Right lobe of liver (tissue), 6 donors: ENCODE measurements at regions not wholly inside any gene's neighbourhood (a gene's known extent, or its start where the extent isn't known, plus 50 kb on each side); places are given as distances from the start of the nearest gene placed in this dataset.

ENCODE experiments used
- ATAC-seq, 4 donors: fragments of 200-7000 bp; cut with Tn5 transposase; one replicate each; pipeline ENCODE4 v1.9.1; 2020; ENCODE audit warnings: mild to moderate bottlenecking in 4 of 4, moderate library complexity in 4 of 4
- DNase-seq, 3 donors: peaks; one replicate each; pipeline ENCODE4 v3.0.0-alpha.2; 2020
- H3K27ac ChIP-seq, 3 donors: fragments of 200-600 bp; one replicate each; pipeline ENCODE4 v1.8.0; 2022
- H3K27me3 ChIP-seq, 2 donors: fragments of 200-600 bp; one replicate each; pipeline ENCODE4 v1.8.0; 2022
- H3K36me3 ChIP-seq, 4 donors: fragments of 200-600 bp; sonication (generic) in 1 of 4; one replicate each; pipeline versions ENCODE4 v1.5.1 to v1.8.0; 2017 to 2022; ENCODE audit warnings: control low read depth in 1 of 4
- H3K4me1 ChIP-seq, 4 donors: fragments of 200-600 bp; sonication (generic) in 1 of 4; one replicate each; pipeline versions ENCODE4 v1.5.1 to v1.8.0; 2017 to 2022; ENCODE audit warnings: control low read depth in 1 of 4
- H3K4me3 ChIP-seq, 3 donors: fragments of 200-600 bp; one replicate each; pipeline ENCODE4 v1.8.0; 2022
- H3K9me3 ChIP-seq, 4 donors: fragments of 200-600 bp; sonication (generic) in 1 of 4; one replicate each; pipeline versions ENCODE4 v1.5.1 to v1.8.0; 2017 to 2022; ENCODE audit warnings: control low read depth in 1 of 4
- POLR2A ChIP-seq: fragments of 450-650 bp; IDR thresholded peaks from one replicate; pipeline ENCODE4 v1.6.1; 2017; ENCODE audit warnings: antibody characterized with exemption, mild to moderate bottlenecking
- WGBS: methylation state at CpG from one replicate; pipeline ENCODE4 v1.1.6; 2018; ENCODE audit warnings: low coverage, low lambda C conversion rate; ENCODE audit not compliant: insufficient coverage; ENCODE audit errors: missing lambda C conversion rate; 5-methylcytosine and 5-hydroxymethylcytosine counted together
- intact Hi-C, 2 donors: fragments of 100-400 bp; cut with DNase I; formaldehyde crosslinking; loops; one replicate each; pipeline versions ENCODE4 v1.11.2 to v1.14.1; 2022
- TF ChIP-seq, protein P1 (sequence below), 4 donors: fragments of 200-600 bp in 3 of 4; fragments of 450-650 bp in 1 of 4; IDR thresholded peaks; one replicate each; pipeline versions ENCODE4 v1.5.1 to v1.8.0; 2016 to 2022; ENCODE audit warnings: antibody characterized with exemption in 4 of 4, mild to moderate bottlenecking in 2 of 4
- donor health status: DM: no; HTN: yes; CAD: no.
- donor health status: DM: no; HTN: no; CAD: no.
- donor health status: DM: no; HTN: no; CAD: no.
- donor health status: DM: no; HTN: yes; CAD: no.
- donor health status: DM: no; HTN: yes; CAD: no.

DNA sequence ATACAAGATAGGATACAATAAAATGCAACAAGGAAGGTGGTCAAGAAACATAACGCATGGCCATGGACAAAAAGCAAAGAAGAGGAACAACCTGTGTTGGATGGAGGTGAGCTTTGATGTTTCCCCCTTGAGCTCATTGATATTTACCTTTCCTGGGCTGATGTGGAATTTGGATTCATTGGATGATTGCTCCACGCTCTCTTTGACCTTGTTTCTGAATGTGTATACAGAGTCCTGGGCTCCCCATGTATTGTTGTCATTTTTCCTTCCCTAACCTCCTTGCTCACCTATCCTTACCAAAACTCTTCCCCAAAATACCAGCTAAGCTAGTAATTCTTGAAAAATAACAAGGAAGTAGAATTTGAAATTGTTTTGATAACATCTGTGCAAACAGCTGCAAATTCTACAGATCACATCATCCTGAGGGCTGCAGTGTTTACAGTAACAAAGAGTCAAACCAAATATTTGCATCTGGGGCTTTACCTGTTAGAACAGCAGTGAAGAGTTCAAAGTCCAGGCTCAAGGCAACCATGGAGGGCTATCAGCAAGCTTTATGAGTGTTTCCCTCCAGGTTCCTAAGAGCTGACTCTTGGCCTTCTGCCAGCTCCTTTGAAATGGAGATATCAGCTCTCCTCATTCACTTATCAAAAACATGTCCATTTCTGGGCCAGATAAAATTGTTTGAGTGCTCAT is 214.3 kb upstream of the MARCKS start:
- Histone ChIP-seq H3K27me3 (no peaks in the 10 kb centered on the region), H3K27ac (peak overlapping the region; percentile 28 to 76 (median 62)), H3K4me3 (peak overlapping the region in 1 of 3 donors; percentile 24), H3K4me1 (peaks cover 0 to 26% (median 13%) of the 10 kb centered on the region in 4 donors), H3K36me3 (no peaks in the 10 kb centered on the region), H3K9me3 (no peaks in the 10 kb centered on the region)
- DNase-seq (peak in 2 of 3 donors; percentile 46 to 62), ATAC-seq (peak; percentile 91 to 96 (median 92))
- intact Hi-C loops, result no loop called here
- no peak for TF ChIP-seq POLR2A
- TF ChIP-seq, protein P1, sequence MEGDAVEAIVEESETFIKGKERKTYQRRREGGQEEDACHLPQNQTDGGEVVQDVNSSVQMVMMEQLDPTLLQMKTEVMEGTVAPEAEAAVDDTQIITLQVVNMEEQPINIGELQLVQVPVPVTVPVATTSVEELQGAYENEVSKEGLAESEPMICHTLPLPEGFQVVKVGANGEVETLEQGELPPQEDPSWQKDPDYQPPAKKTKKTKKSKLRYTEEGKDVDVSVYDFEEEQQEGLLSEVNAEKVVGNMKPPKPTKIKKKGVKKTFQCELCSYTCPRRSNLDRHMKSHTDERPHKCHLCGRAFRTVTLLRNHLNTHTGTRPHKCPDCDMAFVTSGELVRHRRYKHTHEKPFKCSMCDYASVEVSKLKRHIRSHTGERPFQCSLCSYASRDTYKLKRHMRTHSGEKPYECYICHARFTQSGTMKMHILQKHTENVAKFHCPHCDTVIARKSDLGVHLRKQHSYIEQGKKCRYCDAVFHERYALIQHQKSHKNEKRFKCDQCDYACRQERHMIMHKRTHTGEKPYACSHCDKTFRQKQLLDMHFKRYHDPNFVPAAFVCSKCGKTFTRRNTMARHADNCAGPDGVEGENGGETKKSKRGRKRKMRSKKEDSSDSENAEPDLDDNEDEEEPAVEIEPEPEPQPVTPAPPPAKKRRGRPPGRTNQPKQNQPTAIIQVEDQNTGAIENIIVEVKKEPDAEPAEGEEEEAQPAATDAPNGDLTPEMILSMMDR (IDR thresholded peaks at IDR 0.05), result peak in 1 of 4 donors; percentile 27
- WGBS, result 32% methylated on average over 2 of the region's 2 CpGs

- H3K9me3 ChIP-seq, result no peaks in the 10 kb centered on the region
- H3K27ac ChIP-seq, result peak overlapping the region; percentile 28 to 76 (median 62)
- intact Hi-C loops, result no loop called here
- H3K36me3 ChIP-seq, result no peaks in the 10 kb centered on the region
- no peak for TF ChIP-seq POLR2A
- TF ChIP-seq, protein P1 (IDR thresholded peaks at IDR 0.05), result no peak
- no peaks in the 10 kb centered on the region for H3K27me3 ChIP-seq
- H3K4me1 ChIP-seq, result peaks cover 0 to 28% (median 13%) of the 10 kb centered on the region in 4 donors
- ATAC-seq (no peak), DNase-seq (no peak)
- 26% methylated on average over 2 of the region's 2 CpGs for WGBS
- H3K4me3 ChIP-seq, result no peak overlapping the region
These were observed 213.8 kb upstream of the MARCKS start for GRCh38 chr6:113643407-113643770.

GRCh38 chr6:113644861-113645575 is 212.1 kb upstream of the MARCKS start:
- H3K9me3 ChIP-seq, result no peaks in the 10 kb centered on the region
- intact Hi-C loops, result no loop called here
- H3K4me1 ChIP-seq, result peaks cover 0 to 42% (median 14%) of the 10 kb centered on the region in 4 donors
- TF ChIP-seq, protein P1 (IDR thresholded peaks at IDR 0.05), result no peak
- TF ChIP-seq POLR2A, result no peak
- no peak overlapping the region for H3K4me3 ChIP-seq
- H3K27ac ChIP-seq, result no peak overlapping the region
- H3K27me3 ChIP-seq, result no peaks in the 10 kb centered on the region
- no peak for ATAC-seq
- DNase-seq, result no peak
- 84% methylated on average over 10 of the region's 13 CpGs for WGBS
- H3K36me3 ChIP-seq, result no peaks in the 10 kb centered on the region

DNA sequence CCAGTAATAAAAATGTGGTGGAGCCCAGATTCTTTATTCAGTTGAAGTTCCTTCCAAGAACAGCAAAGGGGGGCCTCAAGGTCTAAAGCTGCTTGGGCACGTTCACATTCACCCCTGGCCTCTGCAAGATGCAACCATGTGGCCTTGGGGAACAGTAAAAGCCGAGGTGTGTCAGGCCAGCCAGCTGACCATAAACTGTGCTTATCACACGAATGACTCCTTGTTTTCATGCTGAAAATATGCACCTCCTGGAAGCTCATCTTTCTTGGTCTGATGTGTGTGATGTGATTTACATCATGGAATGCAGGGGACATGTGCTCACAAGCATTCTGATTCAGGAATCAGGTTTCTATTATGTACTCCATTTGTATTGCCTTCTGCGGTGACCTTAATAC is 211.6 kb upstream of the MARCKS start:
- Histone ChIP-seq H3K27ac (no peak overlapping the region), H3K4me3 (no peak overlapping the region), H3K27me3 (no peaks in the 10 kb centered on the region), H3K36me3 (no peaks in the 10 kb centered on the region), H3K9me3 (no peaks in the 10 kb centered on the region), H3K4me1 (peaks cover 0 to 42% (median 13%) of the 10 kb centered on the region in 4 donors)
- TF ChIP-seq, protein P1 (IDR thresholded peaks at IDR 0.05), result no peak
- no peak for TF ChIP-seq POLR2A
- intact Hi-C loops, result no loop called here
- ATAC-seq (no peak), DNase-seq (no peak)
- 60% methylated on average over 2 of the region's 4 CpGs for WGBS
